BE2C (cell line): ENCODE measurements at regions not wholly inside any gene's neighbourhood (a gene's known extent, or its start where the extent isn't known, plus 50 kb on each side); places are given as distances from the start of the nearest gene placed in this dataset.

Experiments used
- DNase-seq: peaks from one replicate; pipeline ENCODE4 v3.0.0-alpha.2; 2020
- H3K27me3 ChIP-seq: fragments of 250-450 bp; sonication (Bioruptor Pico); 2 replicates; pipeline ENCODE4 v1.5.1; 2020; ENCODE audit warnings: mild to moderate bottlenecking
- H3K36me3 ChIP-seq: fragments of 250-450 bp; sonication (Bioruptor Pico); 2 replicates; pipeline ENCODE4 v1.5.1; 2020; ENCODE audit warnings: mild to moderate bottlenecking
- H3K4me1 ChIP-seq: fragments of 250-450 bp; sonication (Bioruptor Pico); 2 replicates; pipeline ENCODE4 v1.5.1; 2020
- H3K4me3 ChIP-seq: 2 replicates; pipeline ENCODE4 v1.5.1; 2011; ENCODE audit warnings: low read depth, low read length
- H3K9me3 ChIP-seq: fragments of 250-450 bp; sonication (Bioruptor Pico); 2 replicates; pipeline ENCODE4 v1.5.1; 2020
- CTCF ChIP-seq: IDR thresholded peaks from 2 replicates; pipeline ENCODE4 v1.5.1; 2012; ENCODE audit warnings: mild to moderate bottlenecking, low read depth, low read length

GRCh38 chr3:117510396-117510795 is 800.8 kb downstream of the TUSC7 start:
- Histone ChIP-seq H3K4me3 (no peak overlapping the region), H3K27me3 (no peaks in the 10 kb centered on the region), H3K36me3 (0 out of 2 replicates have a peak, but pooled peaks cover 2% of the 10 kb centered on the region), H3K9me3 (no peaks in the 10 kb centered on the region), H3K4me1 (peaks cover 6% of the 10 kb centered on the region)
- TF ChIP-seq CTCF = no peak
- DNase-seq = no peak

GRCh38 chr3:117512975-117513374 is 803.4 kb downstream of the TUSC7 start:
- DNase-seq = no peak
- H3K4me3 ChIP-seq = no peak overlapping the region
- H3K36me3 ChIP-seq = 0 out of 2 replicates have a peak, but pooled peaks cover 2% of the 10 kb centered on the region
- H3K9me3 ChIP-seq = no peaks in the 10 kb centered on the region
- TF ChIP-seq CTCF = no peak
- no peaks in the 10 kb centered on the region for H3K27me3 ChIP-seq
- no peaks in the 10 kb centered on the region for H3K4me1 ChIP-seq

- no peak for TF ChIP-seq CTCF
- Histone ChIP-seq H3K27me3 (no peaks in the 10 kb centered on the region), H3K4me1 (no peaks in the 10 kb centered on the region)
Observed at GRCh38 chr3:117515309-117515708, 805.7 kb downstream of the TUSC7 start.

GRCh38 chr3:117518364-117518763 is 808.8 kb downstream of the TUSC7 start:
- 0 out of 2 replicates have a peak, but pooled peaks cover 2% of the 10 kb centered on the region for H3K36me3 ChIP-seq
- no peaks in the 10 kb centered on the region for H3K27me3 ChIP-seq
- no peak for TF ChIP-seq CTCF
- DNase-seq = no peak
- no peak overlapping the region for H3K4me3 ChIP-seq
- peaks cover 5% of the 10 kb centered on the region for H3K4me1 ChIP-seq
- no peaks in the 10 kb centered on the region for H3K9me3 ChIP-seq

More at GRCh38 chr3:117515309-117515708, 805.7 kb downstream of the TUSC7 start:
- no peak overlapping the region for H3K4me3 ChIP-seq
- no peak for DNase-seq
- 0 out of 2 replicates have a peak, but pooled peaks cover 2% of the 10 kb centered on the region for H3K36me3 ChIP-seq
- H3K9me3 ChIP-seq = no peaks in the 10 kb centered on the region

GRCh38 chr3:117519776-117520175 is 810.2 kb downstream of the TUSC7 start:
- TF ChIP-seq CTCF = no peak
- Histone ChIP-seq H3K4me1 (peaks cover 8% of the 10 kb centered on the region), H3K27me3 (no peaks in the 10 kb centered on the region), H3K4me3 (no peak overlapping the region), H3K36me3 (no peaks in the 10 kb centered on the region; the same call in 1 of the 2 replicates), H3K9me3 (no peaks in the 10 kb centered on the region)
- DNase-seq = no peak

- H3K4me1 ChIP-seq = peaks cover 8% of the 10 kb centered on the region
- TF ChIP-seq CTCF = no peak
- no peaks in the 10 kb centered on the region for H3K9me3 ChIP-seq
- H3K4me3 ChIP-seq = no peak overlapping the region
- H3K27me3 ChIP-seq = no peaks in the 10 kb centered on the region
- H3K36me3 ChIP-seq = no peaks in the 10 kb centered on the region; the same call in 1 of the 2 replicates
- no peak for DNase-seq
Observed at GRCh38 chr3:117520582-117520981, 811.0 kb downstream of the TUSC7 start.
